ENCODE measurements at regions not wholly inside any gene's neighbourhood (a gene's known extent, or its start where the extent isn't known, plus 50 kb on each side); places are given as distances from the start of the nearest gene placed in this dataset.

DNA sequence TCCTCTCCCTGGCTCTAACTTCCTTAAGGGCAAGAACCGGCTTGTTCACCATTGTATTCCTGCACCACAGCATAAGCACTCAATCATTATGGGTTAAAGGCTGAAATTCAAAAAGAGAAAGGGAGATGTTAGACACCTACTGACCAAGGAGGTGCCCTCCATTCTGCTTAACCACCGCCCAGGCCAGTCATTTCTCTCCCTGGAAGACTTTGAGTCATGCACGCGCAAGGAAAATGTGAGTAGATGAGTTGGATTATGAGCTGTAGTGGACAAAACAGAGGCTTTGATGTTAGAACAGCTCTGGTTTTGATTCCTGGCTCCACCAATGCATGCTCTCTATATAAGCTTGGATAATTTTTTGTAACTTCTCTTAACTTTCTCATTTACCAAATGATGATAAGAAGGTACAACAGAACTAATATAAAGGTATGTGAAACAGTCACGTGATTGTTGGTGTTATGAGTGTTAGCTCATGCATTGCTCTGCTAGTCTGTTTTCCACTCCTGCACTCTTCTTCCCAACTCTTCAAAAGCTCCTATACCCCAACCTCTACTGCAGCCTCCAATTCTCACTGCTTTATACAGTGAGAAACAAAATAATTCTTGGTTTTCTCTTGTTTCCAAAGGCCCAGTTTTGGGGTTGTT lies 148.4 kb upstream of the ATP11B start:
- TF ChIP-seq, protein P1, sequence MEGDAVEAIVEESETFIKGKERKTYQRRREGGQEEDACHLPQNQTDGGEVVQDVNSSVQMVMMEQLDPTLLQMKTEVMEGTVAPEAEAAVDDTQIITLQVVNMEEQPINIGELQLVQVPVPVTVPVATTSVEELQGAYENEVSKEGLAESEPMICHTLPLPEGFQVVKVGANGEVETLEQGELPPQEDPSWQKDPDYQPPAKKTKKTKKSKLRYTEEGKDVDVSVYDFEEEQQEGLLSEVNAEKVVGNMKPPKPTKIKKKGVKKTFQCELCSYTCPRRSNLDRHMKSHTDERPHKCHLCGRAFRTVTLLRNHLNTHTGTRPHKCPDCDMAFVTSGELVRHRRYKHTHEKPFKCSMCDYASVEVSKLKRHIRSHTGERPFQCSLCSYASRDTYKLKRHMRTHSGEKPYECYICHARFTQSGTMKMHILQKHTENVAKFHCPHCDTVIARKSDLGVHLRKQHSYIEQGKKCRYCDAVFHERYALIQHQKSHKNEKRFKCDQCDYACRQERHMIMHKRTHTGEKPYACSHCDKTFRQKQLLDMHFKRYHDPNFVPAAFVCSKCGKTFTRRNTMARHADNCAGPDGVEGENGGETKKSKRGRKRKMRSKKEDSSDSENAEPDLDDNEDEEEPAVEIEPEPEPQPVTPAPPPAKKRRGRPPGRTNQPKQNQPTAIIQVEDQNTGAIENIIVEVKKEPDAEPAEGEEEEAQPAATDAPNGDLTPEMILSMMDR (conservative IDR thresholded peaks at IDR 0.05; ENCODE audit: low read length) = no peak
- TF ChIP-seq EZH2phosphoT487 (IDR thresholded peaks at IDR 0.05; ENCODE audit: borderline replicate concordance, low read depth, low read length) = no peak
